ENCODE measurements at regions not wholly inside any gene's neighbourhood (a gene's known extent, or its start where the extent isn't known, plus 50 kb on each side); places are given as distances from the start of the nearest gene placed in this dataset.

DNA sequence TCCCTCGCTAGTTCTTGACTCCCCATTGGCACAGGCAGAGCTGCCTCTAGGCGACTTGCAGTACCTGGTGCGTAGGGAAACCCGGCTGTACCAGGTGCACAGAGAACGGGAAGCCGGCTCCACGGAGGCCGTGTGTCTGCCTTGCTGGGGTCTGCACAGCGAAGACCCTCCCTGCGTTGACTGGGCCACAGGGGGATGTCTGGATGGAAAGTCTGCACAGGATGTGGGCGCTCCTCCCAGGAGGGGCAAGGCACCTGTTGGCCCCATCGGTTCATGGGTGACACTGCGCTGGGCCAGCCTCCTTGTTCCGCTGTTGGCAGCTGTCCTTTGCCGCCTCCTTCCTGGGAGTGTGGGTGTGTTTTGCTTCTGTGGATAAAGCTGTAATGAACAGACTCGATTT, 138.3 kb downstream of the TEX29 start:
- TF ChIP-seq POLR2A (IDR thresholded peaks at IDR 0.05) = no peak
- TF ChIP-seq, protein P1, sequence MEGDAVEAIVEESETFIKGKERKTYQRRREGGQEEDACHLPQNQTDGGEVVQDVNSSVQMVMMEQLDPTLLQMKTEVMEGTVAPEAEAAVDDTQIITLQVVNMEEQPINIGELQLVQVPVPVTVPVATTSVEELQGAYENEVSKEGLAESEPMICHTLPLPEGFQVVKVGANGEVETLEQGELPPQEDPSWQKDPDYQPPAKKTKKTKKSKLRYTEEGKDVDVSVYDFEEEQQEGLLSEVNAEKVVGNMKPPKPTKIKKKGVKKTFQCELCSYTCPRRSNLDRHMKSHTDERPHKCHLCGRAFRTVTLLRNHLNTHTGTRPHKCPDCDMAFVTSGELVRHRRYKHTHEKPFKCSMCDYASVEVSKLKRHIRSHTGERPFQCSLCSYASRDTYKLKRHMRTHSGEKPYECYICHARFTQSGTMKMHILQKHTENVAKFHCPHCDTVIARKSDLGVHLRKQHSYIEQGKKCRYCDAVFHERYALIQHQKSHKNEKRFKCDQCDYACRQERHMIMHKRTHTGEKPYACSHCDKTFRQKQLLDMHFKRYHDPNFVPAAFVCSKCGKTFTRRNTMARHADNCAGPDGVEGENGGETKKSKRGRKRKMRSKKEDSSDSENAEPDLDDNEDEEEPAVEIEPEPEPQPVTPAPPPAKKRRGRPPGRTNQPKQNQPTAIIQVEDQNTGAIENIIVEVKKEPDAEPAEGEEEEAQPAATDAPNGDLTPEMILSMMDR (IDR thresholded peaks at IDR 0.05) = no peak

Measured in testis (tissue), 2 donors.